T-cell (primary cell): ENCODE measurements at regions not wholly inside any gene's neighbourhood (a gene's known extent, or its start where the extent isn't known, plus 50 kb on each side); places are given as distances from the start of the nearest gene placed in this dataset.

Experiments used
- ATAC-seq, 4 experiments: fragments of 200-7000 bp in 3 of 4; fragments of 150-1000 bp in 1 of 4; cut with Tn5 transposase; replicated peaks in 1 of 4; 1 replicate in 3 of 4; 2 replicates in 1 of 4; pipeline ENCODE4 v1.10.0; 2021; ENCODE audit warnings: moderate library complexity in 3 of 4, mild to moderate bottlenecking in 2 of 4, moderate number of reproducible peaks in 1 of 4
- CTCF ChIA-PET, 2 donors: fragments of 300-600 bp; sonication (Branson Sonifier 250); formaldehyde crosslinking; loops; one replicate each; lab custom pipeline; 2022; ENCODE audit warnings: antibody characterized with exemption in 2 of 2; lab: Charles Lee
- POLR2A ChIA-PET, 2 donors: fragments of 300-600 bp; sonication (Branson Sonifier 250); formaldehyde crosslinking; loops; one replicate each; lab custom pipeline; 2022; ENCODE audit warnings: antibody characterized with exemption in 2 of 2; lab: Charles Lee
- DNase-seq, 35 experiments: peaks; one replicate each; pipeline versions ENCODE4 v3.0.0 to v3.0.0-alpha.2; 2013 to 2023
- H3K27ac ChIP-seq: one replicate; pipeline ENCODE4 v1.5.1; 2013; ENCODE audit warnings: low read length
- H3K27me3 ChIP-seq, 2 experiments: replicated peaks in 1 of 2; 1 replicate in 1 of 2; 2 replicates in 1 of 2; pipeline versions ENCODE4 v1.6.1 to v1.7.0; 2013; ENCODE audit warnings: low read length in 1 of 2, mixed read lengths in 1 of 2; ENCODE audit not compliant: control insufficient read depth in 2 of 2, insufficient read depth in 2 of 2; ENCODE audit errors: extremely low read depth in 1 of 2
- H3K36me3 ChIP-seq, 2 donors: 1 replicate in 1 of 2; 2 replicates in 1 of 2; pipeline versions ENCODE4 v1.6.1 to v1.7.0; 2013; ENCODE audit warnings: low read length in 1 of 2; ENCODE audit not compliant: control insufficient read depth in 2 of 2, insufficient read depth in 1 of 2; ENCODE audit errors: extremely low read depth in 1 of 2
- H3K4me1 ChIP-seq, 2 experiments: 1 replicate in 1 of 2; 2 replicates in 1 of 2; pipeline versions ENCODE4 v1.6.1 to v1.7.0; 2013; ENCODE audit warnings: low read length in 2 of 2, mixed read lengths in 1 of 2; ENCODE audit not compliant: insufficient read depth in 2 of 2, control insufficient read depth in 1 of 2; ENCODE audit errors: extremely low read depth in 1 of 2
- H3K4me3 ChIP-seq, 2 donors: 1 replicate in 1 of 2; 2 replicates in 1 of 2; pipeline versions ENCODE4 v1.5.1 to v1.7.0; 2013; ENCODE audit warnings: mild to moderate bottlenecking in 2 of 2, low read length in 1 of 2, moderate library complexity in 1 of 2; ENCODE audit not compliant: control insufficient read depth in 1 of 2; ENCODE audit errors: extremely low read depth in 1 of 2
- H3K9me3 ChIP-seq: 2 replicates; pipeline ENCODE4 v1.7.0; 2013
- H3K27ac Mint-ChIP-seq, 2 donors: one replicate each; pipeline ENCODE4 v1.8.0; 2020 to 2021; ENCODE audit warnings: mild to moderate bottlenecking in 2 of 2, mixed read lengths in 2 of 2
- H3K27me3 Mint-ChIP-seq, 2 donors: one replicate each; pipeline ENCODE4 v1.8.0; 2021 to 2022; ENCODE audit warnings: mixed read lengths in 2 of 2
- H3K36me3 Mint-ChIP-seq: one replicate; pipeline ENCODE4 v1.8.0; 2021; ENCODE audit warnings: mixed read lengths
- H3K4me1 Mint-ChIP-seq, 3 donors: one replicate each; pipeline ENCODE4 v1.8.0; 2020 to 2022; ENCODE audit warnings: mixed read lengths in 3 of 3, mild to moderate bottlenecking in 1 of 3
- H3K4me3 Mint-ChIP-seq, 3 donors: one replicate each; pipeline ENCODE4 v1.8.0; 2020 to 2022; ENCODE audit warnings: mild to moderate bottlenecking in 3 of 3, mixed read lengths in 3 of 3, moderate library complexity in 3 of 3
- H3K9me3 Mint-ChIP-seq, 3 donors: one replicate each; pipeline ENCODE4 v1.8.0; 2020 to 2022; ENCODE audit warnings: mixed read lengths in 3 of 3
- WGBS: methylation state at CpG from one replicate; pipeline ENCODE4 v1.1.5; 2013; ENCODE audit warnings: missing lambda C conversion rate; ENCODE audit not compliant: insufficient coverage; 5-methylcytosine and 5-hydroxymethylcytosine counted together

- H3K27me3 ChIP-seq = peaks cover 0 to 3% of the 10 kb centered on the region in 2 experiments
- ATAC-seq = no peak
- H3K9me3 Mint-ChIP-seq = no peaks in the 10 kb centered on the region
- ChIA-PET POLR2A (no interaction called here), CTCF (no interaction called here)
- no peaks in the 10 kb centered on the region for H3K4me1 ChIP-seq
- H3K27ac ChIP-seq = no peak overlapping the region
- no peaks in the 10 kb centered on the region for H3K36me3 ChIP-seq
- no peak overlapping the region for H3K27ac Mint-ChIP-seq
- H3K27me3 Mint-ChIP-seq = peaks cover 14 to 15% of the 10 kb centered on the region in 2 donors
- DNase-seq = no peak
- no peaks in the 10 kb centered on the region for H3K9me3 ChIP-seq
- no peak overlapping the region for H3K4me3 ChIP-seq
- 62% methylated on average over 6 of the region's 8 CpGs for WGBS
- no peaks in the 10 kb centered on the region for H3K36me3 Mint-ChIP-seq
- H3K4me1 Mint-ChIP-seq = no peaks in the 10 kb centered on the region
- H3K4me3 Mint-ChIP-seq = no peak overlapping the region
These were observed 171.1 kb upstream of the TMPO start for GRCh38 chr12:98344046-98344930.

- CTCF ChIA-PET = no interaction called here
- DNase-seq = no peak
- Mint-ChIP-seq H3K4me3 (no peak overlapping the region), H3K27ac (no peak overlapping the region), H3K4me1 (no peaks in the 10 kb centered on the region), H3K36me3 (no peaks in the 10 kb centered on the region), H3K9me3 (no peaks in the 10 kb centered on the region), H3K27me3 (peaks cover 12 to 15% of the 10 kb centered on the region in 2 donors)
- Histone ChIP-seq H3K27ac (no peak overlapping the region), H3K4me3 (no peak overlapping the region), H3K27me3 (no peaks in the 10 kb centered on the region), H3K4me1 (no peaks in the 10 kb centered on the region), H3K36me3 (no peaks in the 10 kb centered on the region), H3K9me3 (no peaks in the 10 kb centered on the region)
- POLR2A ChIA-PET = no interaction called here
- WGBS = 94% methylated on average over 2 of the region's 6 CpGs
- ATAC-seq = no peak
These were observed 170.0 kb upstream of the TMPO start for GRCh38 chr12:98345308-98345876.

- Histone ChIP-seq H3K27me3 (peaks cover 2 to 3% of the 10 kb centered on the region in 2 experiments), H3K9me3 (no peaks in the 10 kb centered on the region), H3K4me3 (no peak overlapping the region), H3K4me1 (no peaks in the 10 kb centered on the region), H3K36me3 (no peaks in the 10 kb centered on the region), H3K27ac (no peak overlapping the region)
- ChIA-PET CTCF (no interaction called here), POLR2A (no interaction called here)
- Mint-ChIP-seq H3K27ac (no peak overlapping the region), H3K36me3 (no peaks in the 10 kb centered on the region), H3K4me1 (no peaks in the 10 kb centered on the region), H3K27me3 (peaks cover 2 to 19% of the 10 kb centered on the region in 2 donors), H3K4me3 (no peak overlapping the region), H3K9me3 (no peaks in the 10 kb centered on the region)
- WGBS = no CpG with 5 or more reads among the region's 6 CpGs
- ATAC-seq (no peak), DNase-seq (no peak)
These were observed 164.3 kb upstream of the TMPO start for GRCh38 chr12:98351089-98351488.

GRCh38 chr12:98351784-98352183 lies 163.6 kb upstream of the TMPO start:
- H3K27ac Mint-ChIP-seq = no peak overlapping the region
- CTCF ChIA-PET = no interaction called here

GRCh38 chr12:98352218-98352811 lies 163.1 kb upstream of the TMPO start:
- Mint-ChIP-seq H3K4me1 (no peaks in the 10 kb centered on the region), H3K27ac (no peak overlapping the region), H3K4me3 (no peak overlapping the region), H3K27me3 (peaks cover 2 to 19% of the 10 kb centered on the region in 2 donors), H3K36me3 (no peaks in the 10 kb centered on the region), H3K9me3 (no peaks in the 10 kb centered on the region)
- Histone ChIP-seq H3K4me1 (no peaks in the 10 kb centered on the region), H3K4me3 (no peak overlapping the region), H3K9me3 (no peaks in the 10 kb centered on the region), H3K36me3 (no peaks in the 10 kb centered on the region), H3K27ac (no peak overlapping the region), H3K27me3 (peaks cover 3 to 4% of the 10 kb centered on the region in 2 experiments)
- ATAC-seq (no peak), DNase-seq (no peak)
- POLR2A ChIA-PET = no interaction called here
- WGBS = 47% methylated on average over 2 of the region's 4 CpGs
- CTCF ChIA-PET = no interaction called here

More at GRCh38 chr12:98351784-98352183, 163.6 kb upstream of the TMPO start:
- peaks cover 3 to 4% of the 10 kb centered on the region in 2 experiments for H3K27me3 ChIP-seq
- no peak overlapping the region for H3K4me3 ChIP-seq
- H3K27me3 Mint-ChIP-seq = peaks cover 2 to 19% of the 10 kb centered on the region in 2 donors
- no peak overlapping the region for H3K27ac ChIP-seq
- WGBS = no CpG with 5 or more reads among the region's 3 CpGs
- no peak for DNase-seq
- H3K9me3 Mint-ChIP-seq = no peaks in the 10 kb centered on the region
- H3K9me3 ChIP-seq = no peaks in the 10 kb centered on the region
- POLR2A ChIA-PET = no interaction called here
- H3K36me3 Mint-ChIP-seq = no peaks in the 10 kb centered on the region
- no peak for ATAC-seq
- H3K36me3 ChIP-seq = no peaks in the 10 kb centered on the region
- H3K4me3 Mint-ChIP-seq = no peak overlapping the region
- H3K4me1 ChIP-seq = no peaks in the 10 kb centered on the region
- H3K4me1 Mint-ChIP-seq = no peaks in the 10 kb centered on the region

- 58% methylated on average over 3 of the region's 3 CpGs for WGBS
- no peak for DNase-seq
- Mint-ChIP-seq H3K36me3 (no peaks in the 10 kb centered on the region), H3K27me3 (peaks cover 2 to 19% of the 10 kb centered on the region in 2 donors), H3K4me3 (no peak overlapping the region), H3K27ac (no peak overlapping the region), H3K4me1 (no peaks in the 10 kb centered on the region), H3K9me3 (no peaks in the 10 kb centered on the region)
- ChIA-PET POLR2A (no interaction called here), CTCF (no interaction called here)
- Histone ChIP-seq H3K27me3 (peaks cover 3 to 4% of the 10 kb centered on the region in 2 experiments), H3K9me3 (no peaks in the 10 kb centered on the region), H3K4me3 (no peak overlapping the region), H3K36me3 (no peaks in the 10 kb centered on the region), H3K27ac (no peak overlapping the region), H3K4me1 (no peaks in the 10 kb centered on the region)
- no peak for ATAC-seq
These were observed 162.6 kb upstream of the TMPO start for GRCh38 chr12:98352835-98353234.
